Endodermal cell (in vitro differentiated cells): ENCODE measurements at regions not wholly inside any gene's neighbourhood (a gene's known extent, or its start where the extent isn't known, plus 50 kb on each side); places are given as distances from the start of the nearest gene placed in this dataset.
A peak's percentile ranks its signal among the peaks of the same experiment; 100 is the strongest.

ENCODE experiments used
- DNase-seq: peaks from one replicate; pipeline ENCODE4 v3.0.0-alpha.2; 2017
- H3K27ac ChIP-seq: 2 replicates; pipeline ENCODE4 v1.5.1; 2013; ENCODE audit warnings: mild to moderate bottlenecking, low read depth, low read length, moderate library complexity
- H3K27me3 ChIP-seq: 2 replicates; pipeline ENCODE4 v1.6.1; 2013; ENCODE audit warnings: mild to moderate bottlenecking, low read length, moderate library complexity; ENCODE audit not compliant: insufficient read depth, control insufficient read depth, poor library complexity, severe bottlenecking
- H3K36me3 ChIP-seq: 2 replicates; pipeline ENCODE4 v1.7.0; 2013; ENCODE audit warnings: mild to moderate bottlenecking, low read length, moderate library complexity; ENCODE audit not compliant: control insufficient read depth, insufficient read depth
- H3K4me1 ChIP-seq: one replicate; pipeline ENCODE4 v1.7.0; 2013; ENCODE audit warnings: low read length; ENCODE audit not compliant: control insufficient read depth, insufficient read depth
- H3K4me3 ChIP-seq: 2 replicates; pipeline ENCODE4 v1.5.1; 2013; ENCODE audit warnings: mild to moderate bottlenecking, low read length, moderate library complexity
- H3K9ac ChIP-seq: 2 replicates; pipeline ENCODE4 v1.6.1; 2013; ENCODE audit warnings: mild to moderate bottlenecking, low read length, moderate library complexity; ENCODE audit not compliant: poor library complexity, severe bottlenecking; ENCODE audit errors: extremely low read depth
- H3K9me3 ChIP-seq: 2 replicates; pipeline ENCODE4 v1.6.1; 2013; ENCODE audit warnings: mild to moderate bottlenecking, low read length, moderate library complexity; ENCODE audit not compliant: control insufficient read depth
- H3K27ac Mint-ChIP-seq: 2 replicates; pipeline ENCODE4 v1.8.0; 2020; ENCODE audit warnings: mixed read lengths
- H3K27me3 Mint-ChIP-seq: 2 replicates; pipeline ENCODE4 v1.8.0; 2021; ENCODE audit warnings: mild to moderate bottlenecking, mixed read lengths; ENCODE audit not compliant: insufficient read depth
- H3K36me3 Mint-ChIP-seq: 2 replicates; pipeline ENCODE4 v1.8.0; 2020; ENCODE audit warnings: low read depth, mixed read lengths
- H3K4me1 Mint-ChIP-seq: 2 replicates; pipeline ENCODE4 v1.8.0; 2020; ENCODE audit warnings: mixed read lengths
- H3K4me3 Mint-ChIP-seq: 2 replicates; pipeline ENCODE4 v1.8.0; 2020; ENCODE audit warnings: mild to moderate bottlenecking, moderate library complexity, mixed read lengths
- H3K9me3 Mint-ChIP-seq: 2 replicates; pipeline ENCODE4 v1.8.0; 2020; ENCODE audit warnings: mild to moderate bottlenecking, mixed read lengths
- WGBS, 2 experiments: methylation state at CpG; one replicate each; pipeline versions ENCODE4 v1.1.5 to v1.1.7; 2013; ENCODE audit warnings: missing lambda C conversion rate in 2 of 2, mixed read lengths in 1 of 2; ENCODE audit not compliant: insufficient coverage in 1 of 2, insufficient read length in 1 of 2; 5-methylcytosine and 5-hydroxymethylcytosine counted together
- TF ChIP-seq, protein P1 (sequence below): fragments of 200-600 bp; sonication (generic); conservative IDR thresholded peaks from 2 replicates; pipeline ENCODE4 v1.5.0; 2021; ENCODE audit warnings: antibody characterized with exemption, mild to moderate bottlenecking

DNA sequence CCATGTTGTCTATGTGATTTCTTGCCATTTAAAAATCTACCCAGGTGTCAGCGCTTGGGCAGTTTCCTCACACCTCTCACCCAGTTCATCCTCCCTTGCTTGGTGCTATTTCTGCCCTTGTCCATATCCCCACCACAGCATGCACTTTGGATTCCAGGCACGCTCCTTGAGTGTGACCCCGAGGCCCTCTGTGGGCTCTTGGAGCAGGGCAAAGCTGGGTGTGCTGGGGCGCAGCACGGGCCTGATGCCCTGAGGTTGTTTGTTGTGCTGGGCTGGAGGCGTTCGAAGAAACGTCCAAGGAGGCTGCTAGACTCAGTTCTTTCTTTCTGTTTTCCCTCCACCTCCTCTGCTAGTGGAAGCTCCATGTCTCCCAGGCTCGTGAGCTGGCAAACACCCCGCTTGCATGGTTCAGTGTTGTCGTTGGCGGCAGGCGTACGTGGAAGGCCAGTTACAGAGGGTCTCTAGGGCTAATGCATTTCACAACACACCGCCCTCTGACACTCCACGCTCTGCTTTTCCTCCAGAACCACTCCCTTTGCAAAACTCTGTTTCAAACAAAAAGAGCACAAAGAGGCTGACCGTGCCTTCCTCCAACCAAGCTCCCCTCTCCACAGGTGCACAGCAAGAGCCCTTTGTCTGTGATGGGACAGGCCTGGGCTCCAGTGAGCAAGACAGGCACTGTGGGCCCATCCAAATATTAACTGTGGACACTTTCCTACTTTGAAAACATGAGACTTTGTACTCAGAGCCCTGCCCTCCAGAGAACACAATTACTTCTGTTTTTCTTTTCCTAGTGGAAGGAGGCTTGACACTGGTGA, 117.7 kb upstream of the GJB6 start:
- Mint-ChIP-seq H3K9me3 (no peaks in the 10 kb centered on the region), H3K4me1 (no peaks in the 10 kb centered on the region), H3K4me3 (no peak overlapping the region), H3K27ac (no peak overlapping the region), H3K27me3 (no peaks in the 10 kb centered on the region), H3K36me3 (no peaks in the 10 kb centered on the region)
- H3K27me3 ChIP-seq, result no peaks in the 10 kb centered on the region
- no peak overlapping the region for H3K4me3 ChIP-seq
- DNase-seq, result peak; percentile 35
- peak overlapping the region; percentile 47 for H3K27ac ChIP-seq
- no peaks in the 10 kb centered on the region for H3K4me1 ChIP-seq
- no peak overlapping the region for H3K9ac ChIP-seq
- H3K36me3 ChIP-seq, result no peaks in the 10 kb centered on the region
- TF ChIP-seq, protein P1, sequence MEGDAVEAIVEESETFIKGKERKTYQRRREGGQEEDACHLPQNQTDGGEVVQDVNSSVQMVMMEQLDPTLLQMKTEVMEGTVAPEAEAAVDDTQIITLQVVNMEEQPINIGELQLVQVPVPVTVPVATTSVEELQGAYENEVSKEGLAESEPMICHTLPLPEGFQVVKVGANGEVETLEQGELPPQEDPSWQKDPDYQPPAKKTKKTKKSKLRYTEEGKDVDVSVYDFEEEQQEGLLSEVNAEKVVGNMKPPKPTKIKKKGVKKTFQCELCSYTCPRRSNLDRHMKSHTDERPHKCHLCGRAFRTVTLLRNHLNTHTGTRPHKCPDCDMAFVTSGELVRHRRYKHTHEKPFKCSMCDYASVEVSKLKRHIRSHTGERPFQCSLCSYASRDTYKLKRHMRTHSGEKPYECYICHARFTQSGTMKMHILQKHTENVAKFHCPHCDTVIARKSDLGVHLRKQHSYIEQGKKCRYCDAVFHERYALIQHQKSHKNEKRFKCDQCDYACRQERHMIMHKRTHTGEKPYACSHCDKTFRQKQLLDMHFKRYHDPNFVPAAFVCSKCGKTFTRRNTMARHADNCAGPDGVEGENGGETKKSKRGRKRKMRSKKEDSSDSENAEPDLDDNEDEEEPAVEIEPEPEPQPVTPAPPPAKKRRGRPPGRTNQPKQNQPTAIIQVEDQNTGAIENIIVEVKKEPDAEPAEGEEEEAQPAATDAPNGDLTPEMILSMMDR, result no peak
- 79 to 80% methylated on average over 7 to 17 of the region's 17 CpGs for WGBS, 2 experiments
- no peaks in the 10 kb centered on the region for H3K9me3 ChIP-seq

DNA sequence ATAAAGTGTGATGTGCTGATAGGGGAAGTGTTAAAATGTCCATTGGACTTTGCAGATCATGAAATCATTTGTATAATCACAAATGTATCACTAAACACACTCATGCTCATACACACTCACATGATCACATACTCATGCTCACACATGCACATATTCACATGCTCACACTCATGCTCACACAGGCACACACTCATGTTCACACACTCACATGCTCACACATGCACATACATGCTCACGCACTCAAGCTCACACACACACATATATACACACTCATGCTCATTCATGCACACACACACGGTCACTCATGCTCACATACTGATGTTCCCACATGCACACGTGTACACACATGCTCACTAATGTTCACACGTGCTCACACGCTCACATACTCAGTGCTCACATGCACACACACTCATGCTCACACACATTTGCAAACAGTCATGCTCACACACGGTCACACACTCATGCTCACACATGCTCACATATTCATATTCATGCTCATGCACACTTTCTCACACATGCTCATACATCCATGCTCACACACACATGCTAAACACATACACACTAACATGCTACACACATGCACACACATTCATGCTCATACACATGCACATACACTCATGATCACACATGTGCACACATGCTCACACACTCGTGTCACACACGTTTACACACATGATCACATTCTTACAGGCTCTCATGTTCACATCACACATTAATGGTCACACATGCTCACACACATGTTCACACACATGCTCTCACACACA, 116.7 kb upstream of the GJB6 start:
- no peak overlapping the region for H3K27ac ChIP-seq
- no peaks in the 10 kb centered on the region for H3K36me3 Mint-ChIP-seq
- no peaks in the 10 kb centered on the region for H3K36me3 ChIP-seq
- no peak overlapping the region for H3K27ac Mint-ChIP-seq
- WGBS, 2 experiments, result 93 to 97% methylated on average over 8 of the region's 8 CpGs
- H3K9me3 Mint-ChIP-seq, result no peaks in the 10 kb centered on the region
- no peaks in the 10 kb centered on the region for H3K27me3 Mint-ChIP-seq
- H3K4me1 Mint-ChIP-seq, result no peaks in the 10 kb centered on the region
- no peak overlapping the region for H3K9ac ChIP-seq
- TF ChIP-seq, protein P1, result no peak
- no peaks in the 10 kb centered on the region for H3K4me1 ChIP-seq
- H3K4me3 Mint-ChIP-seq, result no peak overlapping the region
- H3K9me3 ChIP-seq, result no peaks in the 10 kb centered on the region
- H3K4me3 ChIP-seq, result no peak overlapping the region
- H3K27me3 ChIP-seq, result no peaks in the 10 kb centered on the region
- DNase-seq, result no peak

- H3K36me3 ChIP-seq, result no peaks in the 10 kb centered on the region
- no peaks in the 10 kb centered on the region for H3K27me3 ChIP-seq
- TF ChIP-seq, protein P1, result no peak
- no peak overlapping the region for H3K27ac ChIP-seq
- no peaks in the 10 kb centered on the region for H3K9me3 ChIP-seq
- DNase-seq, result no peak
- no peak overlapping the region for H3K4me3 ChIP-seq
- H3K9ac ChIP-seq, result no peak overlapping the region
- H3K36me3 Mint-ChIP-seq, result no peaks in the 10 kb centered on the region
- no peaks in the 10 kb centered on the region for H3K4me1 ChIP-seq
- H3K4me1 Mint-ChIP-seq, result no peaks in the 10 kb centered on the region
- no peaks in the 10 kb centered on the region for H3K27me3 Mint-ChIP-seq
- H3K4me3 Mint-ChIP-seq, result no peak overlapping the region
- no peak overlapping the region for H3K27ac Mint-ChIP-seq
- WGBS, 2 experiments, result 96 to 100% methylated on average over 8 to 10 of the region's 10 CpGs
- no peaks in the 10 kb centered on the region for H3K9me3 Mint-ChIP-seq
Measured at GRCh38 chr13:20348018-20348417, 115.9 kb upstream of the GJB6 start.
